HL-60 (cell line): ENCODE measurements at regions not wholly inside any gene's neighbourhood (a gene's known extent, or its start where the extent isn't known, plus 50 kb on each side); places are given as distances from the start of the nearest gene placed in this dataset.

Experiments used
- DNase-seq, 2 experiments: peaks; one replicate each; pipeline ENCODE4 v3.0.0-alpha.2; 2010 to 2020; ENCODE audit warnings: low read depth in 1 of 2, low spot score in 1 of 2
- H3K27ac ChIP-seq: fragments of 250-450 bp; sonication (Bioruptor Pico); replicated peaks from 2 replicates; pipeline ENCODE4 v1.5.1; 2020; ENCODE audit warnings: mild to moderate bottlenecking, moderate library complexity
- H3K27me3 ChIP-seq: fragments of 250-450 bp; sonication (Bioruptor Pico); 2 replicates; pipeline ENCODE4 v1.5.1; 2021; ENCODE audit warnings: mild to moderate bottlenecking, moderate library complexity; ENCODE audit not compliant: insufficient read depth, poor library complexity, severe bottlenecking
- H3K4me3 ChIP-seq: replicated peaks from 2 replicates; pipeline ENCODE4 v1.5.1; 2011; ENCODE audit warnings: mild to moderate bottlenecking, control low read depth, low read length; ENCODE audit not compliant: insufficient read depth
- GABPA ChIP-seq: IDR thresholded peaks from 2 replicates; pipeline ENCODE4 v1.6.1; 2012; ENCODE audit warnings: low read depth
- POLR2AphosphoS5 ChIP-seq: IDR thresholded peaks from 2 replicates; pipeline ENCODE4 v1.6.1; 2012; ENCODE audit warnings: low read depth
- REST ChIP-seq: IDR thresholded peaks from 2 replicates; pipeline ENCODE4 v1.6.1; 2012; ENCODE audit warnings: low read depth; ENCODE audit not compliant: insufficient replicate concordance
- SPI1 ChIP-seq: IDR thresholded peaks from 2 replicates; pipeline ENCODE4 v1.6.1; 2012; ENCODE audit warnings: low read depth, mild to moderate bottlenecking, borderline replicate concordance
- TF ChIP-seq, protein P1 (sequence below): IDR thresholded peaks from one replicate; pipeline ENCODE4 v1.5.1; 2011; ENCODE audit warnings: low read length, control low read depth, inconsistent platforms; ENCODE audit not compliant: insufficient read depth

- Histone ChIP-seq H3K27ac (no peak overlapping the region), H3K27me3 (peaks cover 5% of the 10 kb centered on the region), H3K4me3 (no peak overlapping the region)
- DNase-seq = no peak
- TF ChIP-seq POLR2AphosphoS5 (no peak), REST (no peak), GABPA (no peak), SPI1 (no peak)
- TF ChIP-seq, protein P1, sequence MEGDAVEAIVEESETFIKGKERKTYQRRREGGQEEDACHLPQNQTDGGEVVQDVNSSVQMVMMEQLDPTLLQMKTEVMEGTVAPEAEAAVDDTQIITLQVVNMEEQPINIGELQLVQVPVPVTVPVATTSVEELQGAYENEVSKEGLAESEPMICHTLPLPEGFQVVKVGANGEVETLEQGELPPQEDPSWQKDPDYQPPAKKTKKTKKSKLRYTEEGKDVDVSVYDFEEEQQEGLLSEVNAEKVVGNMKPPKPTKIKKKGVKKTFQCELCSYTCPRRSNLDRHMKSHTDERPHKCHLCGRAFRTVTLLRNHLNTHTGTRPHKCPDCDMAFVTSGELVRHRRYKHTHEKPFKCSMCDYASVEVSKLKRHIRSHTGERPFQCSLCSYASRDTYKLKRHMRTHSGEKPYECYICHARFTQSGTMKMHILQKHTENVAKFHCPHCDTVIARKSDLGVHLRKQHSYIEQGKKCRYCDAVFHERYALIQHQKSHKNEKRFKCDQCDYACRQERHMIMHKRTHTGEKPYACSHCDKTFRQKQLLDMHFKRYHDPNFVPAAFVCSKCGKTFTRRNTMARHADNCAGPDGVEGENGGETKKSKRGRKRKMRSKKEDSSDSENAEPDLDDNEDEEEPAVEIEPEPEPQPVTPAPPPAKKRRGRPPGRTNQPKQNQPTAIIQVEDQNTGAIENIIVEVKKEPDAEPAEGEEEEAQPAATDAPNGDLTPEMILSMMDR = no peak
Observed at GRCh38 chr3:150240891-150241290, 167.2 kb upstream of the TSC22D2 start.

GRCh38 chr3:150239766-150240165 is 168.3 kb upstream of the TSC22D2 start:
- no peak for DNase-seq
- Histone ChIP-seq H3K27me3 (peaks cover 5% of the 10 kb centered on the region), H3K4me3 (no peak overlapping the region), H3K27ac (no peak overlapping the region)
- TF ChIP-seq, protein P1 = no peak
- TF ChIP-seq REST (no peak), POLR2AphosphoS5 (no peak), GABPA (no peak), SPI1 (no peak)

DNA sequence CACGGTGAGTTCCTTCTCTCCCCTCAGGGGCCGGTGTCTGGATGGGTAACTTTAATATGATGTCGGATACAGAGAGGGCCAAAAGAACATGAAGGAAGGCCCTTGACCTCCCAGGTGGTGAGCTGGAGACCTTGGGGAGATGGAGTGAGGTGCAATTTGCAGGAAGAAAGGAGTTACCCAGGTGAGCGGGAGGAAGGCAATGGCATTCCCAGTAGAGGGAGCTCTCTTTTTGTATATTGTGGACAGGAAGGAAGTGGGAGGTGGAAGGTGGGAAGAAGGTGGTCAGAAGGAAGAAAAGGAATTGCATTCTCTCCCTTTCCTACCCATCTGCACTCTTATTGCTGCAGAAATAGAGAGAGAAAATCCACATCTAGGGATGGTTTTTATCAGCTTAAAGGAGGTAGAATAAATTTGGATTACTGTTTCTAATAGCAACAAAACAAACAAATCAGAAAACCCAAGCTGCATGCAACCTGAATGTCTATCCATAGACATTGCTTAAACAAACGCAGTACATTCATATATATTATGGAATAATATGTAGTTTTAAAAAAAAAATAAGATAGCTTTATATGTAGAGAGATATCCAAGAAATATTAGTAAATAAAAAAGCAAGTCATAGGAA is 169.0 kb upstream of the TSC22D2 start:
- no peak for DNase-seq
- TF ChIP-seq GABPA (no peak), SPI1 (no peak), REST (no peak), POLR2AphosphoS5 (no peak)
- TF ChIP-seq, protein P1 = no peak
- H3K27ac ChIP-seq = no peak overlapping the region
- H3K27me3 ChIP-seq = peaks cover 5% of the 10 kb centered on the region
- no peak overlapping the region for H3K4me3 ChIP-seq
